ENCODE measurements at regions not wholly inside any gene's neighbourhood (a gene's known extent, or its start where the extent isn't known, plus 50 kb on each side); places are given as distances from the start of the nearest gene placed in this dataset.

DNA sequence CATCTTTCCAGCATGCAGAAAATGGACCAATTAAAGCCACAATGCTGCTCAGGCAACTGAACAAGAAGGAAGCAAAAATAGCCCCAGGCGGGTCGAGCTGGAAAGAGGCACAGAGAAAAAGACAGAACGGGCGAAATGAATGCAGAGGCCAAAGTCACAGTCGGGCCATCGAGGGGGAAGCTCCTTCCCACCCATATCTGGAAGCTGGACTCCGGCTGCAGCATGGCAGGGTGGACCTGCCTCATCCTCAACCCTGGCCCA is 58.6 kb upstream of the PRDM11 start:
- no peak overlapping the region for H3K4me3 ChIP-seq (ENCODE audit: low read depth, low read length)
- TF ChIP-seq, protein P1, sequence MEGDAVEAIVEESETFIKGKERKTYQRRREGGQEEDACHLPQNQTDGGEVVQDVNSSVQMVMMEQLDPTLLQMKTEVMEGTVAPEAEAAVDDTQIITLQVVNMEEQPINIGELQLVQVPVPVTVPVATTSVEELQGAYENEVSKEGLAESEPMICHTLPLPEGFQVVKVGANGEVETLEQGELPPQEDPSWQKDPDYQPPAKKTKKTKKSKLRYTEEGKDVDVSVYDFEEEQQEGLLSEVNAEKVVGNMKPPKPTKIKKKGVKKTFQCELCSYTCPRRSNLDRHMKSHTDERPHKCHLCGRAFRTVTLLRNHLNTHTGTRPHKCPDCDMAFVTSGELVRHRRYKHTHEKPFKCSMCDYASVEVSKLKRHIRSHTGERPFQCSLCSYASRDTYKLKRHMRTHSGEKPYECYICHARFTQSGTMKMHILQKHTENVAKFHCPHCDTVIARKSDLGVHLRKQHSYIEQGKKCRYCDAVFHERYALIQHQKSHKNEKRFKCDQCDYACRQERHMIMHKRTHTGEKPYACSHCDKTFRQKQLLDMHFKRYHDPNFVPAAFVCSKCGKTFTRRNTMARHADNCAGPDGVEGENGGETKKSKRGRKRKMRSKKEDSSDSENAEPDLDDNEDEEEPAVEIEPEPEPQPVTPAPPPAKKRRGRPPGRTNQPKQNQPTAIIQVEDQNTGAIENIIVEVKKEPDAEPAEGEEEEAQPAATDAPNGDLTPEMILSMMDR (IDR thresholded peaks at IDR 0.05; ENCODE audit: insufficient read depth, low read depth, low read length, missing control alignments): no peak
- no peak for DNase-seq (ENCODE audit: low read depth)

DNA sequence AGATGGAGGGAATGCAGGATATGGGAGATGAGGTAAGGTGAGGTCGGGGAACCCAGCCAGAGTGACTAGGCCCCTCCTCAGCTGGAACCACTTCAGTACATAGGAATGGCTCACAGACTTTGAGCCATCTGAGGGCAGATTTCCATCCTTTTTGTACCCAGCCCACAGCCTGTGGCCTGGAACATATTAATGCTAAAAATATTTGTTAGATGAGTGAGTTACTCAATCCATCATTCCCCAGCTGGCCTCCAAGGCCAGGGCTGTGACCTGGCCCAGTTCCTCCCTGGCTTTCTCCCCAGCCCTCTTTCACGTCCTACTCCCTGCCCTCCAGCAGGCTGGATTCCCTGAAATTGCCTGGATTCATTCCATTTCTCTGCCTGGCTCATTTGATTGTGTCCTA is 57.2 kb upstream of the PRDM11 start:
- no peak for DNase-seq (ENCODE audit: low read depth)
- H3K4me3 ChIP-seq (ENCODE audit: low read depth, low read length): no peak overlapping the region
- TF ChIP-seq, protein P1 (IDR thresholded peaks at IDR 0.05; ENCODE audit: insufficient read depth, low read depth, low read length, missing control alignments): no peak

DNA sequence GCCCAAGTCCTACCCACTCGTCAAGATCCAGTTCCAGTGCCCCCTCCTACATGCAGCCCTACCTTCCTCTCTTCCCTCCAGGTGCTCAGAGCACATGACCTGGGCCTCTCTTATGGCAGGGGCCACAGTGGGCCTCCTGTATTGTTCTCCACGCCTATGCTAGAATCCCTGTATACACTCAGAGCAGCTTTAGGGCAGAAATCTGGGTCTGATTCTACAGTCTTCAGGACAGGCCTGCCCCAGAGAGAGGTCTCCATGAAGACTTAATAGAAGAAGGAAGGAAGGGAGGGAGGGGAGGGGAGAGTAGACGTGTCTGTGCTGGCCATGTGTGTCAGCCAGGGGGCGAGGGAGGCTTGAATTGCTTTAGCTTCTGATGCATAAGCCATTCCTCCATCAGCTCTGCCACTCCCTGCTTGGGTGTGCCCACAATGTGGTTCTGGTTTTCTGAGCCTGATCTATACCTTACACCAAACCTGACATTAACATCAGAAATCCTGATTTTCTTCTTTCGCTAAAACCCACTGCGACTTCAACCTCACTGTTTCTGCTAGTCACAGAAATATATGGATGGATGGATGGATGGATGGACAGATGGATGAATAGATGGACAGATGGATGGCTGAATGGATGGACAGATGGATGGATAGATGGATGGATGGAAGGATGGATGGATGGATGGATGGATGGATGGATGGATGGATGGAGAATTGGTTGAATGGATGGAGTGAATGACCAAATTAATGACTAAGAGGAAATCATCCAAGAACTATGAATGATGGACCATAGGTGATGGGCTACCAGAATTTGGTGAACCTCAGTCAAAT is 56.6 kb upstream of the PRDM11 start:
- DNase-seq (ENCODE audit: low read depth): no peak
- TF ChIP-seq, protein P1 (IDR thresholded peaks at IDR 0.05; ENCODE audit: insufficient read depth, low read depth, low read length, missing control alignments): no peak
- H3K4me3 ChIP-seq (ENCODE audit: low read depth, low read length): no peak overlapping the region

DNA sequence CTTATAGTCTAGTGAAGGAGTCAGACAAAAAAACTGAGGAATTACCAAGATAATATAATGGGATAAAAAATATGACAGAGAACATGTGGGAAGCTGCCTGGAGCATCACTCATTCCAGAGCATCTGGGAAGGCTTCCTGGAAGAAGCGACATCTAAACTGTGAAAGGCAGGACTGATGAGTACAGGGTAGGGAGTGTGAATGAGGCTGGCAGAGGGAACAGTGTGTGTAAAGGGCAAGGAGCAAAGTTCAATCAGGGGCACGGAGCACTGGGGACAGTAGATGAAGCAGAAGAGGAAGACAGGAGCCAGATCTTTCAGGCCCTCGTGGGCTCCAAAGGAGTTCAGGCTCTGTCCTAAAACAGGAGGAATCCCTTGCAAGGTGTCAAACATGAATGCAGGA is 55.8 kb upstream of the PRDM11 start:
- TF ChIP-seq, protein P1 (IDR thresholded peaks at IDR 0.05; ENCODE audit: insufficient read depth, low read depth, low read length, missing control alignments): no peak
- H3K4me3 ChIP-seq (ENCODE audit: low read depth, low read length): no peak overlapping the region
- DNase-seq (ENCODE audit: low read depth): no peak

DNA sequence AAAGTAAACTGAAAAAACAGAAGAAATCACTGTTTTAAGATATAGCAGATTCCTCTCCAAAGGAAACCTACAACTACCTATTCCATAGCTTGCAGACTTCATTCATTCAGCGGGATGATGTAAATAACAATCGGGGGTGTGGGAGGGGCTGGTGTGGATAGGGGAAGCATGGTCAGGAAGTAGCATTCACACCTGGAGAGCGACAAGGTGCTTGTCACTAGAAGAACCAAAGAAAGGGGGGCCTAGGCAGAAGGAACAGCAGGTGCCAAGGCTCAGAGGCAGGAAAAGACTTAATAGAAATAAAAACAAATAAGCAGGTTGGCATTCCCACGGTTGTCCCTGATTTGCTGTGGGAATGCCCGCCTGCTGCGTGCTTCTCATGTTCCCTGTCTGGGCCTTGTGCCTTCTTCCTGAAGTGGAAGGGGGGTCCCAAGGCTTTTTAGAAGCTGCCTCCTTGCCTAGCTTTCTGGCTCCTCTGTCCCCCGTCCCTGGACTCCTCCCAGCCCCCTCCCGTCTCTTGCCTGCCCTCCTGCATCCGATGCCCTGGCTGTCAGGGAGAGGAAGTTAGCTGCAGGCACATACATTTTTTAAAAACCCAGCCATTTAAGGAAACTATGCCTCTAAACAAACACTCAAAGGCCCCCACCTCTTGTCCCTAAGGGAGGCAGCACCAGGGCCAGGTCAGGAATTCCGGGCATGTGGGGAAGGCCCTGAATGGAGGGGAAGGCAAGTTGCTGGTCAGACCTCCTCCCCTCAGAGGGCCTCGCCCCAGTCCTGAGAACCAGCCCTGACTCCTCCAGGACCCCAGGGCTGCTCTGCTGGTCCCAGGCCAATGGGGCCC is 54.7 kb upstream of the PRDM11 start:
- no peak for DNase-seq (ENCODE audit: low read depth)
- TF ChIP-seq, protein P1 (IDR thresholded peaks at IDR 0.05; ENCODE audit: insufficient read depth, low read depth, low read length, missing control alignments): no peak
- H3K4me3 ChIP-seq (ENCODE audit: low read depth, low read length): no peak overlapping the region

DNA sequence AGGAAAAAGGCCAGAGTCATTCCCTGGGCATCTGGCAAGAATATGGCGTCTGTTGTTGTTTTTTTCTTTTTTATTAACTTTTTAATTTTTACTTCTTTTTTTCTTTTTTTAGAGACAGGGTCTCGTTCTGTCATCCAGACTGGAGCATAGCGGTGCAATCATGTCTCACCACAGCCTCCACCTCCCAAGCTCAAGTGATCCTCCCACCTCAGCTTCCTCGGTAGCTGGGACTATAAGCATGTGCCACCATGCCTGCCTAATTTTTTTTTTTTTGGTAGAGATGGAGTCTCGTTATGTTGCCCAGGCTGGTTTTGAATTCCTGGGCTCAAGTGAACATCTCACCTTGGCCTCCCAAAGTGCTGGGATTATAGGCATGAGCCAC is 54.0 kb upstream of the PRDM11 start:
- no peak overlapping the region for H3K4me3 ChIP-seq (ENCODE audit: low read depth, low read length)
- DNase-seq (ENCODE audit: low read depth): no peak
- TF ChIP-seq, protein P1 (IDR thresholded peaks at IDR 0.05; ENCODE audit: insufficient read depth, low read depth, low read length, missing control alignments): no peak

Data from GM12865 (cell line).